Liver (tissue), 8 donors: ENCODE measurements at regions not wholly inside any gene's neighbourhood (a gene's known extent, or its start where the extent isn't known, plus 50 kb on each side); places are given as distances from the start of the nearest gene placed in this dataset.

Experiments
- DNase-seq: peaks from one replicate; pipeline ENCODE4 v3.0.0-alpha.2; 2017; ENCODE audit warnings: low spot score
- H3K27ac ChIP-seq, 2 donors: one replicate each; pipeline ENCODE4 v1.7.0; 2013; ENCODE audit warnings: inconsistent platforms in 2 of 2, low read length in 2 of 2, control low read depth in 1 of 2, low read depth in 1 of 2, mild to moderate bottlenecking in 1 of 2
- H3K27me3 ChIP-seq, 4 donors: one replicate each; pipeline versions ENCODE4 v1.6.1 to v1.7.0; 2013; ENCODE audit warnings: low read length in 3 of 4, inconsistent platforms in 1 of 4, mild to moderate bottlenecking in 1 of 4, moderate library complexity in 1 of 4; ENCODE audit not compliant: control insufficient read depth in 4 of 4, insufficient read depth in 4 of 4
- H3K36me3 ChIP-seq, 4 donors: one replicate each; pipeline versions ENCODE4 v1.6.1 to v1.7.0; 2013; ENCODE audit warnings: low read length in 3 of 4, mild to moderate bottlenecking in 3 of 4, low read depth in 1 of 4, moderate library complexity in 1 of 4; ENCODE audit not compliant: control insufficient read depth in 4 of 4, insufficient read depth in 3 of 4
- H3K4me1 ChIP-seq, 4 donors: one replicate each; pipeline versions ENCODE4 v1.6.1 to v1.7.0; 2013; ENCODE audit warnings: low read length in 3 of 4, mild to moderate bottlenecking in 3 of 4, moderate library complexity in 1 of 4; ENCODE audit not compliant: control insufficient read depth in 4 of 4, insufficient read depth in 4 of 4
- H3K4me3 ChIP-seq, 3 donors: one replicate each; pipeline versions ENCODE4 v1.6.1 to v1.7.0; 2013; ENCODE audit warnings: low read length in 3 of 3, control low read depth in 1 of 3, low read depth in 1 of 3, mild to moderate bottlenecking in 1 of 3
- H3K9ac ChIP-seq, 2 donors: one replicate each; pipeline ENCODE4 v1.7.0; 2013; ENCODE audit warnings: low read length in 2 of 2, mild to moderate bottlenecking in 2 of 2, moderate library complexity in 2 of 2, control low read depth in 1 of 2, low read depth in 1 of 2
- H3K9me3 ChIP-seq, 4 donors: one replicate each; pipeline versions ENCODE4 v1.6.1 to v1.7.0; 2013; ENCODE audit warnings: low read length in 3 of 4; ENCODE audit not compliant: control insufficient read depth in 4 of 4
- EGR1 ChIP-seq, 2 donors: IDR thresholded peaks; 2 replicates each; pipeline ENCODE4 v1.6.1; 2016 to 2018; ENCODE audit warnings: antibody characterized with exemption in 2 of 2, low read depth in 2 of 2
- FOXA1 ChIP-seq: IDR thresholded peaks from 2 replicates; pipeline ENCODE4 v1.6.1; 2016; ENCODE audit warnings: antibody characterized with exemption
- FOXA2 ChIP-seq: IDR thresholded peaks from 2 replicates; pipeline ENCODE4 v1.6.1; 2016; ENCODE audit warnings: antibody characterized with exemption
- GABPA ChIP-seq, 2 donors: IDR thresholded peaks in 1 of 2; conservative IDR thresholded peaks in 1 of 2; 2 replicates each; pipeline ENCODE4 v1.6.1; 2016; ENCODE audit warnings: antibody characterized with exemption in 2 of 2, mild to moderate bottlenecking in 1 of 2, moderate library complexity in 1 of 2
- HNF4A ChIP-seq, 2 donors: conservative IDR thresholded peaks; 2 replicates each; pipeline ENCODE4 v1.6.1; 2016; ENCODE audit warnings: antibody characterized with exemption in 2 of 2, mild to moderate bottlenecking in 2 of 2
- HNF4G ChIP-seq: IDR thresholded peaks from 2 replicates; pipeline ENCODE4 v1.6.1; 2016; ENCODE audit warnings: antibody characterized with exemption
- JUND ChIP-seq, 2 donors: IDR thresholded peaks; 2 replicates each; pipeline ENCODE4 v1.6.1; 2016; ENCODE audit warnings: antibody characterized with exemption in 2 of 2
- NR2F2 ChIP-seq: IDR thresholded peaks from 2 replicates; pipeline ENCODE4 v1.6.1; 2016; ENCODE audit warnings: antibody characterized with exemption
- RAD21 ChIP-seq, 2 donors: IDR thresholded peaks; 2 replicates each; pipeline ENCODE4 v1.6.1; 2016; ENCODE audit warnings: antibody characterized with exemption in 2 of 2, mild to moderate bottlenecking in 2 of 2
- REST ChIP-seq: IDR thresholded peaks from 2 replicates; pipeline ENCODE4 v1.6.1; 2016; ENCODE audit warnings: antibody characterized with exemption, mild to moderate bottlenecking
- RXRA ChIP-seq, 2 donors: IDR thresholded peaks; 2 replicates each; pipeline ENCODE4 v1.6.1; 2017 to 2018; ENCODE audit warnings: antibody characterized with exemption in 2 of 2, mild to moderate bottlenecking in 1 of 2
- SP1 ChIP-seq: IDR thresholded peaks from 2 replicates; pipeline ENCODE4 v1.6.1; 2018; ENCODE audit warnings: antibody characterized with exemption, mild to moderate bottlenecking
- TAF1 ChIP-seq: conservative IDR thresholded peaks from 2 replicates; pipeline ENCODE4 v1.6.1; 2016; ENCODE audit warnings: antibody characterized with exemption, mild to moderate bottlenecking
- YY1 ChIP-seq: IDR thresholded peaks from 2 replicates; pipeline ENCODE4 v1.6.1; 2016; ENCODE audit warnings: antibody characterized with exemption, mild to moderate bottlenecking
- WGBS: extraction: QIAGEN DNeasy Blood & Tissue Kit; methylation state at CpG from one replicate; pipeline ENCODE4 v1.1.7; 2013; 5-methylcytosine and 5-hydroxymethylcytosine counted together
- TF ChIP-seq, protein P1 (sequence below): IDR thresholded peaks from 2 replicates; pipeline ENCODE4 v1.6.1; 2016; ENCODE audit warnings: antibody characterized with exemption
- TF ChIP-seq, protein P2 (sequence below): fragments of 150-350 bp; IDR thresholded peaks from 2 replicates; pipeline ENCODE4 v1.5.1; 2017; ENCODE audit warnings: improper control_type of control experiment, low read depth, low read length; ENCODE audit not compliant: missing input control
- TF ChIP-seq, protein P3 (sequence below): IDR thresholded peaks from 2 replicates; pipeline ENCODE4 v1.6.1; 2016; ENCODE audit warnings: antibody characterized with exemption
- TF ChIP-seq, protein P4 (sequence below): IDR thresholded peaks from 2 replicates; pipeline ENCODE4 v1.6.1; 2016; ENCODE audit warnings: antibody characterized with exemption
- donor health status: healthy.
- donor health status: healthy.
- donor health status: healthy.
- donor health status: healthy.
- donor health status: healthy.

DNA sequence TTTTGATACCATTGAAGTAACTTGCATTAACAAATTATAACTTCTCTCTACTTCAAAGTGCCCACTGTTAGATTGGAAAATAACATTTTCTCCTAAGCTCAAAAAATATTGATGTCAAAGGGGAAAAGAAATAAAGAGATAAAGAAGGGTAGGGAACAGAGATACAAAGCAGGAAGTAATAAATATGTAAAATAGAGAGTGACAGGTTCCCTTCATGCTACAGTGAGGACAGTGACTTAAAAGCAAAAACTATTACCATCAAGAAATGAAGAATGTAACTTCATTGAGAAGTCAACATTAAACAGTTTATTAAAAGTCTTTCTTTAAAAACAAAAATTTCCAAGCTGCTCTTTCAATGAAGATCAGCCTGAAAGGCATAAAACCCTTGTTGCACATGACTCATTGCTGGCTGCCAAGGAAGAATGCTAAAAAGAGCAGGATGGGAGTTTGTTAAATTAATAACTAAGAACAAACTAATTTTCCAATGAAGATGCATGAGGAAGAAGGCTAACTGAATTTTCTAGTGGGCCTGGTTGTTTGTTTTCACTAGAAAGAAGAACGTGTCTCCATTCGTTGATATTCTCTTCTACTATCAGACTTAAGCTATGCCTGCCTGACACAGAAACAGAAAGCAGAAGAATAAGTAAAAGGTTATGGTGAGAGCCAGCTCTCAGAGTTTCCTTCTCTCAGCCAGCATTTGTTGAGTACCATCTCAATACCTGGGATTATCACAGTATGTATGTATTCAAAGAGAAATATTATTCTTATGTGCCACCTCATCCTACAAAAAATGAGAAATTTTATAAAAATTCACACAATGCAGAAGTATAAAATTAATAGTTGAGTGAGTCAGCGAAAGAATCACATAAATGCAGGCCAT is 197.8 kb upstream of the NREP start:
- DNase-seq, result no peak
- Histone ChIP-seq H3K9me3 (no peaks in the 10 kb centered on the region), H3K27me3 (no peaks in the 10 kb centered on the region), H3K4me1 (no peaks in the 10 kb centered on the region), H3K27ac (no peak overlapping the region), H3K9ac (no peak overlapping the region), H3K4me3 (no peak overlapping the region), H3K36me3 (no peaks in the 10 kb centered on the region)
- TF ChIP-seq REST (no peak), HNF4A (conservative IDR thresholded peaks at IDR 0.05) (no peak)
- WGBS, result 79% methylated on average over 3 of the region's 3 CpGs

DNA sequence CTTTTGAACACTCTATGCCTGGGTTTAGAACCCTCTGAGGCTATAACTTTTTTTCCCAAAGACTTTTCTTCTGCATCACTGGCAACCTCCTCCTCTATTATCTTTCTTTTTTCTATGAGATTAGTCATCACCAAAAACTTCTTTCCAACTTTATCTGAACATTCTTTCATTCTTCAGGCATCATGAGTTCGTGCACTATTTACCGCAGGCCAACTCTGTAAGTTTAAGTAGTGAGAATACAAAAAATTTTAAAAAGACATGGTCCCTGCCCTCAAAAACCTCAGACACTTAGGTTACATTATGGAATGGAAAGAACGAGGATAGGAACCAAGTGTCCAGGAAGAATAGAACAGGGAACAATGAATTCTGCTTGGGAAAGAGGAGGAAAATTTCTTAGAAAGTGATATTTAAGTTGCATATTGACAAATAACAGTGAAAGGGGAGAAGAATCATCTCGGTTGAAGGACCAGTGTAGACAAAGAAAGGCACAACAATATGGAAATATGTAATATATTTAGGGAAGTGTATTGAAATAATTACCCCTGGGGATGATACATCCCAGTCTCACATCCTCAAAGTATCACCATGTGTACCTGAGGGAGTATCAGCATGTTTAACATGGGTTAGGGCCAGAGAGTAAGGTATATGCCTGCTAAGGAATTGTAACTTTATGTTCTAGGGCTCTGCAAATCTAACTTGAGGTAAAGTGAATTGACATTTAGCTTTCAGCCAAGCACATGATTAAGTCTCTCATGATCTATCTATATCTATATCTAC is 196.5 kb upstream of the NREP start:
- no peak for DNase-seq
- Histone ChIP-seq H3K36me3 (no peaks in the 10 kb centered on the region), H3K9me3 (no peaks in the 10 kb centered on the region), H3K27me3 (no peaks in the 10 kb centered on the region), H3K4me1 (no peaks in the 10 kb centered on the region), H3K9ac (no peak overlapping the region), H3K27ac (no peak overlapping the region), H3K4me3 (no peak overlapping the region)
- TF ChIP-seq HNF4A (conservative IDR thresholded peaks at IDR 0.05) (no peak), YY1 (no peak), NR2F2 (no peak), GABPA (IDR thresholded peaks at IDR 0.05 in 1 of 2, conservative IDR thresholded peaks at IDR 0.05 in 1 of 2) (no peak), REST (no peak), RXRA (IDR thresholded peaks at IDR 0.05) (no peak), FOXA1 (no peak), JUND (IDR thresholded peaks at IDR 0.05) (no peak), EGR1 (IDR thresholded peaks at IDR 0.05; ENCODE audit: low read depth in 2 of 2) (no peak), SP1 (no peak), HNF4G (no peak), FOXA2 (no peak), RAD21 (IDR thresholded peaks at IDR 0.05) (no peak), TAF1 (no peak)
- TF ChIP-seq, protein P1, sequence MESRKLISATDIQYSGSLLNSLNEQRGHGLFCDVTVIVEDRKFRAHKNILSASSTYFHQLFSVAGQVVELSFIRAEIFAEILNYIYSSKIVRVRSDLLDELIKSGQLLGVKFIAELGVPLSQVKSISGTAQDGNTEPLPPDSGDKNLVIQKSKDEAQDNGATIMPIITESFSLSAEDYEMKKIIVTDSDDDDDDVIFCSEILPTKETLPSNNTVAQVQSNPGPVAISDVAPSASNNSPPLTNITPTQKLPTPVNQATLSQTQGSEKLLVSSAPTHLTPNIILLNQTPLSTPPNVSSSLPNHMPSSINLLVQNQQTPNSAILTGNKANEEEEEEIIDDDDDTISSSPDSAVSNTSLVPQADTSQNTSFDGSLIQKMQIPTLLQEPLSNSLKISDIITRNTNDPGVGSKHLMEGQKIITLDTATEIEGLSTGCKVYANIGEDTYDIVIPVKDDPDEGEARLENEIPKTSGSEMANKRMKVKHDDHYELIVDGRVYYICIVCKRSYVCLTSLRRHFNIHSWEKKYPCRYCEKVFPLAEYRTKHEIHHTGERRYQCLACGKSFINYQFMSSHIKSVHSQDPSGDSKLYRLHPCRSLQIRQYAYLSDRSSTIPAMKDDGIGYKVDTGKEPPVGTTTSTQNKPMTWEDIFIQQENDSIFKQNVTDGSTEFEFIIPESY, result no peak
- TF ChIP-seq, protein P2, sequence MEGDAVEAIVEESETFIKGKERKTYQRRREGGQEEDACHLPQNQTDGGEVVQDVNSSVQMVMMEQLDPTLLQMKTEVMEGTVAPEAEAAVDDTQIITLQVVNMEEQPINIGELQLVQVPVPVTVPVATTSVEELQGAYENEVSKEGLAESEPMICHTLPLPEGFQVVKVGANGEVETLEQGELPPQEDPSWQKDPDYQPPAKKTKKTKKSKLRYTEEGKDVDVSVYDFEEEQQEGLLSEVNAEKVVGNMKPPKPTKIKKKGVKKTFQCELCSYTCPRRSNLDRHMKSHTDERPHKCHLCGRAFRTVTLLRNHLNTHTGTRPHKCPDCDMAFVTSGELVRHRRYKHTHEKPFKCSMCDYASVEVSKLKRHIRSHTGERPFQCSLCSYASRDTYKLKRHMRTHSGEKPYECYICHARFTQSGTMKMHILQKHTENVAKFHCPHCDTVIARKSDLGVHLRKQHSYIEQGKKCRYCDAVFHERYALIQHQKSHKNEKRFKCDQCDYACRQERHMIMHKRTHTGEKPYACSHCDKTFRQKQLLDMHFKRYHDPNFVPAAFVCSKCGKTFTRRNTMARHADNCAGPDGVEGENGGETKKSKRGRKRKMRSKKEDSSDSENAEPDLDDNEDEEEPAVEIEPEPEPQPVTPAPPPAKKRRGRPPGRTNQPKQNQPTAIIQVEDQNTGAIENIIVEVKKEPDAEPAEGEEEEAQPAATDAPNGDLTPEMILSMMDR, result no peak
- TF ChIP-seq, protein P3, sequence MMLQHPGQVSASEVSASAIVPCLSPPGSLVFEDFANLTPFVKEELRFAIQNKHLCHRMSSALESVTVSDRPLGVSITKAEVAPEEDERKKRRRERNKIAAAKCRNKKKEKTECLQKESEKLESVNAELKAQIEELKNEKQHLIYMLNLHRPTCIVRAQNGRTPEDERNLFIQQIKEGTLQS, result no peak
- TF ChIP-seq, protein P4, sequence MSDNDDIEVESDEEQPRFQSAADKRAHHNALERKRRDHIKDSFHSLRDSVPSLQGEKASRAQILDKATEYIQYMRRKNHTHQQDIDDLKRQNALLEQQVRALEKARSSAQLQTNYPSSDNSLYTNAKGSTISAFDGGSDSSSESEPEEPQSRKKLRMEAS, result no peak
- WGBS, result 89% methylated on average over 4 of the region's 4 CpGs
